ENCODE measurements at regions not wholly inside any gene's neighbourhood (a gene's known extent, or its start where the extent isn't known, plus 50 kb on each side); places are given as distances from the start of the nearest gene placed in this dataset.
A peak's percentile ranks its signal among the peaks of the same experiment; 100 is the strongest.

DNA sequence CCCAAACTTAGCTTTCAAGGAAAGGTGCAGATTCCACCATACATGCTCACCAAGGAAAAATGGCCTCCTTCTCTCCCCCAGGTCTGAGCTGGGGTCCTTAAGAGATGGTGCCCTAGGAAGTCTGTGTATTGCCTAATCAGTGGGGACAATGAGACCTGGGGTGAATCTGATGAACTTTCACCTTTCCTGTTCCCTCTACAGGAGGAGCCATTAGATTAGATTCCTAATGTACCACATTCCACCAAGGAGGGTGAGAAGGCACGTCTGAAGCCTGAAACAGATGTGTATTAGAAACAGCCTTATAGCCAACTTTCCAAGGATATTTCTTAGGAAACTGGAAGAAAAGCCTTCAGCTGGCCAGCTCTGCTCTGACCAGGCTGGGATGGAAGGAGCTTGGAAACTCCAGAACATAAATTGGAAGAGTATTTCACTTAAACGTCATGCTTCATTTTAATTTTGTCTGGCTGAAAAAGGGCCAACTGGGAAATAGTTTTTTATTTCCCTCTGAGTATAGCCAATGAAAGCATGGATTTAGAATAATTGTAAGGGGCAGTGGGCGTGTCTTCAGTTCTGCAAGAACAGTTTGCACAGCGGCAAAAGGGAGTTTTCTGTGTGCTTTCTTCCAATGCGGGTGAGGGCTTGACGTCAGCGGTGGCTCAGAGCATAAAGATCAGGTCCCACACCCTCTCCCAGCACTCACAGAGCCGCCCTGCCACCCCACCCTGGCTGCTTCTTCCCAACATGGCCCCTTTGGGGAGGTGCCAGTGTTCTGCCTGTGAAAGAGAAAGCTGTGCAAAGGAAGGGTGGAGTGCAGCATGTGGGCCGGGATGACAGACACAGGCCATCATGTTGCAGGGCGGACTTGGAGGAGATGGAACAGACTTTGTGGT is 210.9 kb downstream of the ESM1 start:
- no peak for ATAC-seq
- Mint-ChIP-seq H3K4me3 (no peak overlapping the region), H3K27me3 (peaks cover 0 to 8% of the 10 kb centered on the region in 2 donors), H3K4me1 (ENCODE audit: low read depth in 2 of 2) (peaks cover 0 to 3% of the 10 kb centered on the region in 2 donors), H3K9me3 (no peaks in the 10 kb centered on the region), H3K27ac (no peak overlapping the region), H3K36me3 (no peaks in the 10 kb centered on the region)
- DNase-seq (ENCODE audit: low spot score), result no peak

DNA sequence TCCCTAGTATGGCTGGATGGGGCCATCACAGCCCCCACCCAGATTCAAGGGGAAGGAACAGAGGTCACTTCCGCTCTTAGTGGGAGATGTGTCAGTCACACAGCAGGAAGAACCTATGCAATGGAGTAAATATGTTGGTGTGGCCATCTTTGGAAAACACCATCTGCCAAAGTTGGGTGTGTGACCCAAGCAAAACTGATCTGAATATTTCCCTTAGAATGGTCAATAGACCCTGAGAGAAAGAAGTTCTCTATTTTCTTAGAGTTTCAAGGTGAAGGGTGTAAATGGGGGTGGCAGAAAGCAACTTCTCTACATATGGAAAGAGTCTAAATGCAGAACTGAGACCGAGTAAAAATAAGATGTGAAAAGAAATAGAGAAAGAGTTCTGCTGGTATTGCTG is 212.7 kb downstream of the ESM1 start:
- Mint-ChIP-seq H3K36me3 (no peaks in the 10 kb centered on the region), H3K4me3 (no peak overlapping the region), H3K4me1 (ENCODE audit: low read depth in 2 of 2) (peaks cover 0 to 3% of the 10 kb centered on the region in 2 donors), H3K27me3 (peaks cover 0 to 8% of the 10 kb centered on the region in 2 donors), H3K27ac (no peak overlapping the region), H3K9me3 (no peaks in the 10 kb centered on the region)
- DNase-seq (ENCODE audit: low spot score), result no peak
- no peak for ATAC-seq

DNA sequence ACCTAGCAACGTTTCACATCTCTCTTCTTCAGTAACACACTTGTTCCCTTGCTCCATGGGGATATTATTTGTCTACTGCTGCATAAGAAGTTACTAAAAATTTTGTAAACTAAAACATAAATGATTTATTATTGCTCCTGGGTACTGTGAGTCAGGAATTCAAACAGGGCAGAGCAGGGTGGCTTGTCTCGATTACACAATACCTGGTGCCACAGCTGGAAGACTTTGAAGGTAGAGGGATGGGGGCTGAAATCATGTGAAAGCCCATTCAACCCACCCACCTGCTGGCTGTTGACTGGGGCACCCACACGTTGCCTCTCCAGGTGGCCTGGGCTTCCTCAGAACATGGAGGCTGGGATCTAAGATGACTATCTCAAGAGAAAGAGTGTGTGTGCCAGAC is 213.2 kb downstream of the ESM1 start:
- Mint-ChIP-seq H3K36me3 (no peaks in the 10 kb centered on the region), H3K27me3 (peaks cover 0 to 8% of the 10 kb centered on the region in 2 donors), H3K9me3 (no peaks in the 10 kb centered on the region), H3K4me1 (ENCODE audit: low read depth in 2 of 2) (peaks cover 0 to 3% of the 10 kb centered on the region in 2 donors), H3K4me3 (no peak overlapping the region), H3K27ac (no peak overlapping the region)
- DNase-seq (ENCODE audit: low spot score) (no peak), ATAC-seq (no peak)

DNA sequence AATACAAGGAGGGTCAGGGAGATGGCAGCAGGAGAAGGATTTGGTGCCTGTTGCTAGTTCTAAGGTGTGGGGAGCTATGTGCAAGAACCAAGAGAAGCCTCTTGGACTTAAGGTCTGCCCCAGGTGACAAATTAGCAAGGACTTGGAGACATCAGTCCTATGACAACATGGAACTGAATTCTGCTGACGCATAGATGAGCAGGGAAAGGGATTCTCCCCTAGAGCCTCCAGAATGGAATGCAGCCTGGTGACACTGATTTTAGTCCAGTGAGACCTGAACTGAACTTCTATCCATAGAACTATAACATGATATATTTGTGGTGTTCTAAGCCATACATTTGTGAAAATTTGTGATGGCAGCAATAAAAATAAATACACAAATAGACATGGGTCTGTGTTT is 215.6 kb downstream of the ESM1 start:
- H3K4me3 Mint-ChIP-seq, result no peak overlapping the region
- H3K9me3 Mint-ChIP-seq, result no peaks in the 10 kb centered on the region
- H3K4me1 Mint-ChIP-seq (ENCODE audit: low read depth in 2 of 2), result peaks cover 0 to 3% of the 10 kb centered on the region in 2 donors
- H3K27me3 Mint-ChIP-seq, result peaks cover 0 to 4% of the 10 kb centered on the region in 2 donors
- ATAC-seq (no peak), DNase-seq (ENCODE audit: low spot score) (no peak)
- no peak overlapping the region for H3K27ac Mint-ChIP-seq
- no peaks in the 10 kb centered on the region for H3K36me3 Mint-ChIP-seq

DNA sequence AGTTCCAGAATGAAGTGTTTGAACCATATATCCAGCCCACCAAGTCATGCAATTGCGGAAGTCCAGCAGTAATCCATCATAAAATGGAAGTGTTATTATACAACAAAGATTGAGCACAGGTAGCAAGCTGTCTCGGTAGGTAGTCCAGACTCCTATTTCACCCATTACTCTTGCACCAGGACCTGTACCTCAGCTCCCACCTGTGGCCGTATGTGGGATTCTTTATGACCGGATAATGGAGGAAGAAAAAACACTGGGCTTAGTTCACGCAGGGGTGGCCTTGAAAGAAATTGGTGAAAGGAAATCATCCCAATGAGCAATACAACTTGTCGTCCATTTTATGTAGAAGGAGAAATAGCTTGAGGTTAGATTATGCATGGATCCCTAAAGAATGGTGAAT is 216.3 kb downstream of the ESM1 start:
- peaks cover 0 to 3% of the 10 kb centered on the region in 2 donors for H3K4me1 Mint-ChIP-seq (ENCODE audit: low read depth in 2 of 2)
- DNase-seq (ENCODE audit: low spot score) (no peak), ATAC-seq (no peak)
- no peaks in the 10 kb centered on the region for H3K36me3 Mint-ChIP-seq
- no peaks in the 10 kb centered on the region for H3K9me3 Mint-ChIP-seq
- no peak overlapping the region for H3K4me3 Mint-ChIP-seq
- peaks cover 0 to 4% of the 10 kb centered on the region in 2 donors for H3K27me3 Mint-ChIP-seq
- H3K27ac Mint-ChIP-seq, result no peak overlapping the region

DNA sequence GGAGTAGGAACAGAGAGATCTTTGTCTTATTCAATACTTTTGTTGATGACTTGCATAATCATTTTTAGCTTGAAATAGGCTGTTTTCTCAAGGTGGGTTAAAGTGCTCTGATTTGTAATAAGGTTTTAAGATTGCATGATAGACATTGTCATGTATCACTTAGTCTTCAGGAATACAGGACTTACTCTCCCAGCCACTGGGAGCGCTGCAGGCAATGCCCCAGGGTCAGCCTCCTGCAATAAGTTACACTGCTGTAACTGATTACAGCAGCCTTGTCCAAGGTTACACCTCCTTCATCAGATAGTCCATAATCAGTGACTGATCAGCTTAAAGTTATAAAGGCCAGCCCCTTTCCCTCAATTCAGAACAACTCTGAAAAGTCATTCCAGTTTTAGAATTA is 218.6 kb downstream of the ESM1 start:
- H3K27me3 Mint-ChIP-seq, result peaks cover 0 to 2% of the 10 kb centered on the region in 2 donors
- H3K4me3 Mint-ChIP-seq, result no peak overlapping the region
- DNase-seq (ENCODE audit: low spot score) (no peak), ATAC-seq (no peak)
- H3K27ac Mint-ChIP-seq, result no peak overlapping the region
- H3K9me3 Mint-ChIP-seq, result no peaks in the 10 kb centered on the region
- no peaks in the 10 kb centered on the region for H3K4me1 Mint-ChIP-seq (ENCODE audit: low read depth in 2 of 2)
- H3K36me3 Mint-ChIP-seq, result no peaks in the 10 kb centered on the region

DNA sequence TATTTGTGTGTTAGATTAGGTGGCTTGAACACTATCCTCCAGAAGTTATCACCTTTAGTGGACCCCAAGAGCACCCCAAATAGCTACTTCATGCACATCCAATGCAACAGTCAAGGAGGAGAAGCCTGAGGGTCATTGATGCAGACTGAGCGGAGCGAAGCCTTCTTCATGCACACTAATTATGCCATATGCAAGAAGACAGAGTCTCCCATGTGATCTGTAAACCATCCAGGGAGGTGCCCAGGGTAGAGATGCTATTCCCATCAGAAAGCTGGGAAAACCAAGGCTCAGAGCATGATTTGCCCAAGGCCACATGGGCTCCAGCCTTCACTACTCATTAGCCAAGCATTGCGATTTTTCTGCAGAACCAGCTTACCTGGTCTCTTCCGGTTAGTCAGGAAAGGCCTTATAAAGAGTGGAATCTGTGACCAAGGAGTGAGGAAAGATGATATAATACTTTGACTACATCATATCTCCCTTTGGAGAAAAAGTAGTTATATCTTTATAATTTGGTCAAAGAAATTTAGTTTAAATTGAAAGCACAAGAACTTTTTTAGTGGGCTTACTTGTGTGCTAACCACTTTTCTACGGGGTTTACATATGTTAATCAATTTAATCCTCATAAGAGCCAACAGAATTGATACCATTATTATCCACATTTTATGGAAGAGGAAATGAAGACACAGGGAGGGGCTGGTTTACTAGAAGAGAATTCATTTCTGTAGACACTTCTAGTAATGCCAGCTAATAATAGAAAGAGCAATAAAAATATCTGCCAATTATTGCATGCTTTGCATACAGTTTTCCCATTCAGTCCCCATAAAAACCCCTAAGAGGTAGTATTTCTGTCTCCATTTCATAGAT is 220.0 kb downstream of the ESM1 start:
- Mint-ChIP-seq H3K36me3 (no peaks in the 10 kb centered on the region), H3K27ac (no peak overlapping the region), H3K4me1 (ENCODE audit: low read depth in 2 of 2) (peaks cover 10% of the 10 kb centered on the region in 2 donors), H3K9me3 (no peaks in the 10 kb centered on the region), H3K27me3 (peaks cover 0 to 2% of the 10 kb centered on the region in 2 donors), H3K4me3 (no peak overlapping the region)
- ATAC-seq (no peak), DNase-seq (ENCODE audit: low spot score) (no peak)

DNA sequence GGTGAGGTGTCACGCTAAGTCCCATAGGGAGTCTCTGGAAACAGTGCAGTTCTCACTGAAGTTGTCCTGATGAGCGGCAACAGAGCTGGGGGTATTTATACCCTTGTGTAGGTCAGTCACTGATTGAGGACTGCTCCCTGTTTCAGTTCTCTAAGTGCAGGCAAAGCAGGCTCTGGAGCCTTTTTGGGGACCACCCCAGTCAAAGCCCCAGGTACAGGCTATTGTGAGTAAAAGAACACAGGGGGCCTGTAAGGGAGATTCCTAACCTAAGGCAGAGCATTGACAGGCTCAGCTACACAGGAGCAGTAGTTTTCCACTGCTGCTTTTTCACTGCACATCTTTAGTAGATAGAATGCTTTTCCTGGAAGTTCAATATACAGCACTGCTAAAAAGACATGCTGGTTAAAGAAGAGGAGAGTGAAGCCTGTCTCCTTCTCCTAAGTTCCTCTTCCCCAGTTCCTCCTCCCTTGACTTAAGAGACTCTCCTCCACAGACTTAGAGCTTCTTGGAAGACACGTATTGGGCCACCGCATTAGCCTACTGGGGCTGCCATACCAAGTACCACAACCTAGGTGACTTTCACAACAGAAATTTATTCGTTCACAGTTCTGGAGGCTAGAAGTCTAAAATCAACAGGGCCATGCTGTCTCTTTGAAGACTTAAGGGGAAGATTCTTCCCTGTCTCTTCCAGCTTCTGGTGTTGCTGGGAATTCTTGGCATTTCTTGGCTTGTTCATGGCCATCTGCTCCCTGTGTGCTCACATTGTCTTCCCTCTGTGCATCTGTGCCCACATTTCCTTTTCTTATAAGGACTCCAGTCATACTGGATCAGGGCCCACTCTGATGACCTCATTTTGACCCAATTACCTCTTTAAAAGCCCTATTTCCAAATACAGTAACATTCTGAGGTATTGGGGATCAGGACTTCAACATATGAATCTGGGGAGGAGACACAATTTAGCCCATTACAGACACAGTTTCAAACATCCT is 221.0 kb downstream of the ESM1 start:
- no peak for ATAC-seq
- no peak overlapping the region for H3K27ac Mint-ChIP-seq
- no peak for DNase-seq (ENCODE audit: low spot score)
- no peaks in the 10 kb centered on the region for H3K36me3 Mint-ChIP-seq
- peaks cover 14% of the 10 kb centered on the region in 2 donors for H3K4me1 Mint-ChIP-seq (ENCODE audit: low read depth in 2 of 2)
- H3K27me3 Mint-ChIP-seq, result no peaks in the 10 kb centered on the region
- no peak overlapping the region for H3K4me3 Mint-ChIP-seq
- no peaks in the 10 kb centered on the region for H3K9me3 Mint-ChIP-seq

DNA sequence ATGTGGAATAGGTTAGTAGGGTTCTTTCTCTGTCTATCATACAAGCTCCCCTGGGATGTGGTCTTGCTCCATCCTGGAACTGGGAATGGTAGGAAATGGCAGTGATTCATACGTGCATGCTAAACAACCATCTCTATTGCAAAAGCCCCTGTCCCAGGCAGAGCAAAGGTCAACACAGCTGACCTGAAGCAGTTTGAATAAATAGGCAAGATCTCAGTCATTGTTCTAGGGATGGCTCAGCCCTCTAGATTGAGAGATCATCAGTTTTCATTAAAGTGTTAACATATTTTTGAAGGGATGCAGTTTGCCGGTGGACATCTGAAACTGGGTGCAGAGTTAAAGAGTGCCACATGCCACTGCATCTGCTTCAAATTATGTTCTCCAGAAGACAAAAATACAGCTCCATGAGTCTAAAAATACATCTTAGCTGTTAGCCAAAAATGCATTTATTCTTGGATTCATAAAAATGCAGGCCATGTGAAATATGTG is 224.1 kb downstream of the ESM1 start:
- no peak for ATAC-seq
- no peak for DNase-seq (ENCODE audit: low spot score)
- Mint-ChIP-seq H3K4me1 (ENCODE audit: low read depth in 2 of 2) (peaks cover 21 to 22% of the 10 kb centered on the region in 2 donors), H3K36me3 (no peaks in the 10 kb centered on the region), H3K27me3 (no peaks in the 10 kb centered on the region), H3K9me3 (no peaks in the 10 kb centered on the region), H3K27ac (no peak overlapping the region), H3K4me3 (no peak overlapping the region)

DNA sequence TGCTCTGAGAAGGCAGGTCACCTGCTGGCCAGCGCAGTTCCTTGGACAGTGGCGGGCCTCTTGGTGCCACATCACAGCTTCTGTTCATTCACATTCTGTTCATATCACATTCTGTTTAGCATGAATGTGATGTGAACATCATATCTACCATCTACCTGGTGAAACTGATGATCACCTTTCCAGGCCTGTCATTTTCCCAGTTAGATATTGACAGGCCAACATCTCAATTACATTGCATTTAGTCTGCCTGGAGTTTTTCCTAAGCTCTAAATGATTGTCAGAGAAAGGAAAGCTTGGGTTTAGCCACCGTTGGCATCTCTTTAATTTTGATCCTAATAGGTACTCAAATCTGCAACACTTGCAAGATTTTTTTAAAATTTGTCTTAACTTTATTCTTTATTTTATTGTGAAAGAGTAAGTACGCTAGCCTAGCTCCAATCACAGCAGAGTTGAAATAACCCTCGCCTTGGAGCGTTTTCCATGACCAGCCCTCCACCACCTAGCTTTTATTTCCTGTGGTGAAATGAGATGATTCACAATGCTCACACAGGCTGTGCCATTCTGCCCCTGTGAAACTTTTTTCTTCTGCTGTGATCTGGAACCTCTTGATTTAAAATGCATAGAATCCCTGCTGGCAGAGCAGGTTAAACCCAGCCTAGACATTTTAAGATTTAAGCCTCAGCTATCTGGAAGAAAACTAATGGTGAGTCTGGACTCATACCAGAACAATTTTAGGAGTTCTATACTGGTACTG is 225.0 kb downstream of the ESM1 start:
- Mint-ChIP-seq H3K4me3 (no peak overlapping the region), H3K9me3 (peaks cover 7% of the 10 kb centered on the region), H3K27me3 (no peaks in the 10 kb centered on the region), H3K27ac (no peak overlapping the region), H3K4me1 (ENCODE audit: low read depth in 2 of 2) (peaks cover 30% of the 10 kb centered on the region in 2 donors), H3K36me3 (no peaks in the 10 kb centered on the region)
- no peak for DNase-seq (ENCODE audit: low spot score)
- peak; percentile 56 to 62 for ATAC-seq

DNA sequence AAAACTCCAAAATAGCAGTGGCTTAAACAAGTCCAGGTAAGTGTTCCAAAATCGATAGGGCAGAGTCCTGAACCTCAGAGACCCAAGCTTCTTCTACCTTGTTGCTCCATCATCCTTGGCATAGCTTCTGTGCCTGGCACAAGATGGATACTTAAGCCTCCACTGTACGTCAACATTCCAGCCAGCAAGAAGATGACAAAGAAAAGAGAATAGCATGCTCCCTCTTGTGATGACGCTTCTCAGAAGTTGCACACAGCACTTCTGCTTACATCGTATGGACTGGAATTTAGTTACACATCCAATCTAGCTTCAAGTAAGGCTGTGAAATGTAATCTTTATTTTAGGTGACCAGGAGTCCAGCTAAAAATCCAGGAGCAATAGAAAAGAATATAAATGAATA is 227.4 kb downstream of the ESM1 start:
- no peaks in the 10 kb centered on the region for H3K36me3 Mint-ChIP-seq
- H3K27ac Mint-ChIP-seq, result no peak overlapping the region
- no peak overlapping the region for H3K4me3 Mint-ChIP-seq
- peaks cover 7% of the 10 kb centered on the region for H3K9me3 Mint-ChIP-seq
- ATAC-seq, result no peak
- H3K4me1 Mint-ChIP-seq (ENCODE audit: low read depth in 2 of 2), result peaks cover 31 to 32% of the 10 kb centered on the region in 2 donors
- DNase-seq (ENCODE audit: low spot score), result no peak
- H3K27me3 Mint-ChIP-seq, result no peaks in the 10 kb centered on the region

DNA sequence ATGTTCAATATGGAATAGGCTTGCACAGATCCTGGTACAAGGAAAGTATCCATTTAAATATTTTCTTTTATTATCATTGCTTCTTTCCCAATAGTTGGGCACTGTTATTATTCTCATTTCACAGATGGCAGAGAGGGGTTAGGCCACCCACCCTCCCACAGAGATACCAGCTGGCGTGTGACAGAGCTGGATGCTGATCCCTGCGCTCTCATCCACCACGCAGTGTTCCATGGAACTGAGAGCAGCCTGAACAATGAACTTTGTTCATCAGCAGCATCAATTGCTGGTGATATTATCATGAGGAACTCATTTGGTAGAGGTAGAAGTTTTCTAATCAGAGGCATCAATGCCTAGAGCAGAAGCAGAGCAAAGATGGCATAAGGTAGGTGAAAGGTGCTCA is 227.9 kb downstream of the ESM1 start:
- no peak for DNase-seq (ENCODE audit: low spot score)
- ATAC-seq, result no peak
- H3K4me1 Mint-ChIP-seq (ENCODE audit: low read depth in 2 of 2), result peaks cover 31 to 35% of the 10 kb centered on the region in 2 donors
- no peaks in the 10 kb centered on the region for H3K36me3 Mint-ChIP-seq
- no peak overlapping the region for H3K4me3 Mint-ChIP-seq
- no peak overlapping the region for H3K27ac Mint-ChIP-seq
- no peaks in the 10 kb centered on the region for H3K27me3 Mint-ChIP-seq
- H3K9me3 Mint-ChIP-seq, result peaks cover 7% of the 10 kb centered on the region

Data from natural killer cell treated with Interleukin-12 subunit alpha and Interleukin-12 subunit beta and Interleukin-15 and Interleukin-18, amount 100 ng/mL, for 72 hours (primary cell).